IMR-90 (cell line): ENCODE measurements at regions not wholly inside any gene's neighbourhood (a gene's known extent, or its start where the extent isn't known, plus 50 kb on each side); places are given as distances from the start of the nearest gene placed in this dataset.

Experiments used
- BHLHE40 ChIP-seq: fragments of 150-350 bp; IDR thresholded peaks from 2 replicates; pipeline ENCODE4 v1.6.1; 2016; ENCODE audit warnings: mild to moderate bottlenecking, low read depth, low read length
- CTCF ChIP-seq: conservative IDR thresholded peaks from 2 replicates; pipeline ENCODE4 v1.5.1; 2012; ENCODE audit warnings: mild to moderate bottlenecking, low read depth, low read length, improper control_type of control experiment
- MXI1 ChIP-seq: IDR thresholded peaks from 2 replicates; pipeline ENCODE4 v1.6.1; 2012; ENCODE audit warnings: low read depth, mild to moderate bottlenecking, low read length, moderate library complexity, borderline replicate concordance
- RAD21 ChIP-seq: IDR thresholded peaks from 2 replicates; pipeline ENCODE4 v1.6.1; 2012; ENCODE audit warnings: low read length, improper control_type of control experiment
- RCOR1 ChIP-seq: IDR thresholded peaks from 2 replicates; pipeline ENCODE4 v1.6.1; 2012; ENCODE audit warnings: mild to moderate bottlenecking, low read length, improper control_type of control experiment; ENCODE audit not compliant: insufficient replicate concordance
- RFX5 ChIP-seq: IDR thresholded peaks from 2 replicates; pipeline ENCODE4 v1.8.0; 2012; ENCODE audit warnings: low read depth, mild to moderate bottlenecking, low read length, moderate library complexity
- USF2 ChIP-seq: fragments of 150-350 bp; IDR thresholded peaks from 2 replicates; pipeline ENCODE4 v1.6.1; 2017; ENCODE audit warnings: mild to moderate bottlenecking, antibody characterized with exemption, low read length, low read depth

- TF ChIP-seq RFX5 (no peak), CTCF (no peak), RCOR1 (no peak), MXI1 (no peak), BHLHE40 (no peak), USF2 (no peak), RAD21 (no peak)
Observed at GRCh38 chr6:14591998-14592397, 474.4 kb downstream of the CD83 start.
